Left cardiac atrium (tissue), 4 donors: ENCODE measurements at regions not wholly inside any gene's neighbourhood (a gene's known extent, or its start where the extent isn't known, plus 50 kb on each side); places are given as distances from the start of the nearest gene placed in this dataset.

Experiments used
- ATAC-seq, 2 donors: fragments of 200-7000 bp; cut with Tn5 transposase; one replicate each; pipeline ENCODE4 v1.9.1; 2020; ENCODE audit warnings: mild to moderate bottlenecking in 2 of 2, moderate library complexity in 2 of 2
- DNase-seq: peaks from one replicate; pipeline ENCODE4 v3.0.0-alpha.2; 2020
- intact Hi-C, 2 donors: fragments of 100-400 bp; cut with DNase I; formaldehyde crosslinking; loops; one replicate each; pipeline versions ENCODE4 v1.14.1 to v1.15.1; 2022 to 2023
- donor health status: DM: no; HTN: yes; CAD: no.
- donor health status: DM: no; HTN: yes; CAD: no; lungs with severe emphysema.
- donor health status: DM: yes; HTN: yes; CAD: no.
- donor health status: Dilated cardiomyopathy.

DNA sequence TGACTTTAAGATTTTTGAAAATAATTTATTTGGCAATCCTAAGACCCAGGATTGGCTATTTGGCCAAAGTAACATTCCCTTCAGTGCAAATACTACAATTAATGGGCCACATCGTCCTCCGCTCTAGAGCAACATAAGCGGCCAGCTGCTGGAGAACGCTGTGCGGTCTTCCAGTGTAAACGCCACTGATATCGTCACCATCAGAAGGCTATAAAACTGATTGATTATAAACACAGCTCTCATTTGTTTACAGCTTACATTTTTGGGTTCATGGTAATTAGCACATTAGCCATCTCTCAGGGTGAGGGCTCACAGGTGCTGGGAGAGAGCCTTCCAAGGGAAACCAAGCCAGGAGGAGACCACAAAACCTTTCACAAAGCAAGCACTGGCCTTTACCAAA lies 130.1 kb upstream of the BMP4 start:
- no peak for ATAC-seq
- DNase-seq = no peak
- intact Hi-C loops = no loop called here

DNA sequence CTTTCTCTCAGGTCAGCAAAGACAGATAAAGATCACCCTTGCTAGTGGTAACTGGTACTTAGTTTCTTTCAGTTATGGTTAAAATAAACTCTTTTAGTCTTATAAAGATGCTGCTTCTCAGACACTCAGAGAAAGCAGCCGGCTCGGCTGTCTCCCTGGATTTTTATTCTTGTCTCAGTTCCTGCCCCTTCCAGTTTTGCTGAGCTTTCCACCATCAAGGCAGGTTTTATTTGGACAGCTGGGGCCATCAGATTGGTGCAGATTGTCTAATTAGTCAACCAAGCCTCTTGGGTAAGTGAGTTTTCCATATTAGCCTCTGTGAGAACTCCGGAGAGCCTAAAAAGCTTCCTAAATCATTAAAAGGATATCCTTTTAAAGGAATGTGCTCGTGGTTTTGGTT lies 130.8 kb upstream of the BMP4 start:
- DNase-seq = no peak
- intact Hi-C loops = no loop called here
- ATAC-seq = no peak

DNA sequence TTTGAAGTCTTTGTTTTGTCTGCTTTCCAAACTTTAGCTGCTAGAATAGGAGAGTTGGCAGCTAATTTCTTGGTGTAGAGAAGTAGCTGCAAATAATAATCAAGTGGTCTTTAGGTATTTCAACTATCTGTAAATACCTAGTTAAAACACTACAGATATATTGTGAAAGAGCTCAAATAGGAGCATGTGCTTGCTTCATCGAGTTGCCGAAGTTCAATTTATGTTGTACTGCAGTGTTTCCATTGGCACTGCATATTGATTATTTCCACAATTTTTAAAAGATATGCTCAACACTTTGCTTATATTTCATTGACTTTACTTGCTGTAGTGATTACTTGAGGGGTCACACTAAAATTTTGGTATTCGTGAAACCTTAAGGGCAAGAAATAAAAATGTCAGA lies 131.6 kb upstream of the BMP4 start:
- no peak for ATAC-seq
- intact Hi-C loops = no loop called here

DNA sequence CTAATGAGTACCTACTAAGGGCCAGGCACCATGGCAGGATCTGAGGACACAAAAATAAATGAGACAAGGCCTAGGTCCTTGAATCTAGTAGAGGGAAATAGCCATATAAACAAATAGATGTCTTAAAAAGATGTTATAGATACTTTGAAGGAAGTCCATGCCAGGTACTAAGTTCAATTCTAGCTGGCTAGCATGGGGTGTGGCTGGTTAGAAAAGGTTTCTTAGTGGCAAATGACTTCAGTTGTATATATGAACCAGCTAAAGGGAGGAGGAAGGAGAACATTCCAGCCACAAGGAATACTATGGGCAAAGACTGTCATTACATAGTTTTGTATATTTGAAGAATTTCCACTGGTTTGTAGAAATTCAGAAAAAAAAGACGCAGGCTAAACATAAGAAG lies 133.6 kb upstream of the BMP4 start:
- ATAC-seq = no peak
- intact Hi-C loops = no loop called here
- DNase-seq = no peak

More for the DNA sequence above, 131.6 kb upstream of the BMP4 start:
- no peak for DNase-seq

DNA sequence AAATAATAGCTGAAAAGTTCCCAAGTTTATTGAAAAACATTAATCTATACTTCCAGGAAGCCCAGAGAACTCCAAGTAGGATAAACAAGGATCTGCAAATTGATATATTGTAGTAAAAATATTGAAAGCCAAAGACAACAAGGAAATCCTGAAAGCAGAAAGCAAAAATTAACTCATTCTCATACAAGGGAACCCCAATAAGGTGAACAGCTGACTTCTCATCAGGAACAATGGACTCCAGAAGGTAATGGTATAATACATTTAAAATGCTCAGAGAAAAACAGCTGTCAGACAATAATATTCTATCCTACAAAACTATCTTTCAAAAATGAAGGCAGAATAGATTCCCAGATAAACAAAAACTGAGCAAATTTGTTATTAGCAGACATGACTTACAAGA lies 138.1 kb upstream of the BMP4 start:
- intact Hi-C loops = no loop called here
- no peak for DNase-seq
- no peak for ATAC-seq

DNA sequence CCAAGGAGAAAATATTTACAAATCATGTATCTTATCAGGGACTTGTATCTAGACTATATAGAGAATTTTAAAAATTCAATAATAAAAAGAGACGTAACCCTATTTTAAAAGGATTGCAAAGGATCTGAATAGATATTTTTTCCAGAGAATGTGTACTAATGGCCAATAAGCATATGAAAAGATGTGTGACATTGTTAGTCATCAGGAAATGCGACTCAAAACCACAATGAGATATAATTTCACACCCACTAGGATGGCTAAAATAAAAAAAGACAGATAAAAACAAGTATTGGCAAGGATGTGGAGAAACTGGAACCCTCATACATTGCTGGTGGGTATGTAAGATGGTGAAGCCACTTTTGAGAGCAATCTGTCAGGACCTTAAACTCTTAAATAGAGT lies 141.9 kb upstream of the BMP4 start:
- DNase-seq (no peak), ATAC-seq (no peak)
- intact Hi-C loops = no loop called here

DNA sequence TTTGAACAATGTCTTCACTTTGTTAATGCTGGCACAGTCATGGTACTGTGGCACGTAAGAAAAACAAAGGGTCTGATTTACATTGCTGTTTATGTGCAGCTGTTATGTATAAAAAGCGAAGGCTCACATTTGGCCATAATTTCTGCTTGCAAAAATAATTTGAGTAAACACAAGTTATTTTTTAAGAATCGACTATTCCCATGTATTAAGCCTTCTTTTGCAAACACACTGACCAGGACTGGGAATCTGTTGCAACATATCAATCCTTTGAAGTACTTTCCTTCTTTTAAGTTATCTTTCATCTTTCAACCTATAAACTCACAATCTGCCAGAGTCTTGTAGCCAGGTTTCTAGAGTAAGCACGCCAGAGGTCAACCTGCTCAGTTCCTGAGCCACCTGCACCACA lies 145.4 kb upstream of the BMP4 start:
- ATAC-seq (no peak), DNase-seq (no peak)
- intact Hi-C loops = no loop called here

DNA sequence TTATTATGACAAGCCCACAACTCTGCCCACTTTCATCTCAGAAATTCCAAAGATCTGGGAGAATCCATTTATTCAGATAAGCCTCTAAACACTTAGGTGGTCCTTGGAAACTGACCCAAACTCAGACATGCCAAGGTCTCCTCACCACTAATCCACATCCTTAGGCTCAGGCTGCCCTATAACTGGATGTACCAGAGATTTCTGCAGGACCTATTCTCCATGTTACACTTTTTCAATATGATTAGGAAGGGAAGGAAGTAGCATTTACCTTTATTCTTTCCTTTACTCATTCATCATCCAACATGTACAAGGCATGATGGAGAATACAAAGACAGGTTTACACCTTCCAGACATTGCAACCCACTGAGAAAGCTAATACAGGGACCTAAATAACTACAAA lies 145.9 kb upstream of the BMP4 start:
- ATAC-seq (no peak), DNase-seq (no peak)
- intact Hi-C loops = no loop called here

DNA sequence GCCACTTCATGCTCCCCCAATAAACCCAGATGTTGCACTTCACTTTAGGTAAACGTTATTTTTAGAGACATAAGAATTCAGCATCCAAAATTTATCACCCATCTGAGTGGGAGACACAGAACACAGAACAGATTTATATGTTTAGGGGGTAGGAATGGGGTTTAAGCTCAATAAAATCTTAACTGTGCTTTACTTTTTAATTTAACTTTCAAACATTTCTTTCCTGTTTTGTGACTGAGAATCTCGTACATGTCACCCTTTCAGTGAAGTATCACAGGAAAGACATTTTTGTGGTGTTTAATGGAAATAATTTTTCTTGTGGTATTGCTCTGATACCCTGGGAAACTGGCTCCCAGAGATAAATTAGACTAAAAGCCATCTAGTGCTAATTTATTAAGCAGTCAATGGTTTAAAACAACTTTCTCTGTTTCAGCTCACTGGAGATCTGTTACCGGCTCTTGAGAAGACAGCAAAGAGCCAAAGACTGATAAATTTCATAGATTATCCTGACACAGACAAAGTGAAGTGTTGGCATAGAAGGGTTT lies 148.0 kb upstream of the BMP4 start:
- DNase-seq = no peak
- intact Hi-C loops = no loop called here
- no peak for ATAC-seq

DNA sequence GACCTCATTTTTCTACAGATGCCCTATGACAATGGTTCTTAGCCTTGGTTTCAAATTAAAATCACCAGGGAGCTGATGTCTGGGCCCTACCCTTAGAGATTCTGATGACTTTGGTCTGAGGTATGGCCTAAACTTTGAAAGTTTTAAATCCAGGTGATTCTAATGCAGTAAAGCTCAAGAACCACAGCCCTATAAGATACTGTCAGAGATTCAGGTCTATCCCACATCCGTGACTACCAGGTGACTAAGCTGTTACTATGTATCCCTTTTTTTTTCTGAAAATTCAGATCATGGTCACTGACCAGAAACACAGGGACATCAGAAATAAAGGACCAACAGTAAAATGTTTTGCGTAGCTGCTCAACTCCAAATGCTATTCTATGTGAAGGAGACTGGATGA lies 148.8 kb upstream of the BMP4 start:
- intact Hi-C loops = no loop called here
- ATAC-seq (no peak), DNase-seq (no peak)

DNA sequence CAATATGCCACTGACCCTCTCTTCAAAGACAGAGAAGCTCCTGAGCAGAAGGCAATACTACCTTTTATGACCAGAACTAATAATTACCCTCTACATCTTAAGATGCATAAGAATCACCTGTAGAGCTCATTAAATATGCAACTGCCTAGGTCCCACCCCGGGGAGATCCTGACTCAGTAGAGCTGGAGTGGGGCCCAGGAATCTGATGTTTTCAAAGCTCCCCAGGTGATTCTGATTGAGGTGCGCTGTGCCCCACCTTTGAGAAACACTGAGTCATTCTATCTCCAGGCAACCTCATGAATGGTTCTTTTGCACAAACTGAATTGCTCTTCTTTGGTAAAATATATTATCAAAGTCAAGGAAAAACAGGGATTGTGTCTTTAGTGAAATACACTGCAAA lies 149.3 kb upstream of the BMP4 start:
- DNase-seq (no peak), ATAC-seq (peak in 1 of 2 donors; percentile 53)
- intact Hi-C loops = no loop called here

DNA sequence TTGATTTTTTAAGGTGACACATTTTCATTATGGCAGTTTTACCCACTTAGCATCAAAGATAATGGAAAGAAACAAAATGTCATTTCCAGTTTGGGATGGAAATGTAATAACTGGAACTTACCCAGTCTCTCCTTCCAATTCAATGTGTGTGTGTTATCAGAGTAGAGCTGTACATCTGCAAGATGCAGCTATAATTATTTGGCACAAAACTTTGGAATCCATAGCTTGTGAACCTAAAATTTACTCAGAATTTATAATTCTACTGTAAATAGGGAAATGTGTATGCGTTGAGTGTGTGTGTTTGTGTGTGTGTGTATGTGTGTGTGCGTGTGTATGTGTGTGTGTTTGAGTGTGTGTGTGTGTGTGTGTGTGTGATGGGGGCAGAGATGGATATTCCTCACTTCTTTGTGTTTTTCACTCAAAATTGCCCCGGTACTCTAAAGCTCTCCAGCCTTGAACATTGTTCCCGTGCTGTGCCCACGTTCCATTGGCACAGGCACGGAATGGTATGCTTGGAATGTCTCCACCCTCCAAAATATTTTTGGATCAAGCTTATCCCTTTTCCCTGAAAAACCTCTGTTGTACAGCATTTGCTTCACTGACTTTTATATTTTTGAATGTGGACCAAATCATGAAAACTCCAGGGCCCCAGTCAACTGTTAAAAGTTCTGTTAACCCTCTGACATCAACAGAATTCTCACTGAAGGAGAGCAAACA lies 150.2 kb upstream of the BMP4 start:
- DNase-seq (no peak), ATAC-seq (peak; percentile 50 to 71)
- intact Hi-C loops = no loop called here

DNA sequence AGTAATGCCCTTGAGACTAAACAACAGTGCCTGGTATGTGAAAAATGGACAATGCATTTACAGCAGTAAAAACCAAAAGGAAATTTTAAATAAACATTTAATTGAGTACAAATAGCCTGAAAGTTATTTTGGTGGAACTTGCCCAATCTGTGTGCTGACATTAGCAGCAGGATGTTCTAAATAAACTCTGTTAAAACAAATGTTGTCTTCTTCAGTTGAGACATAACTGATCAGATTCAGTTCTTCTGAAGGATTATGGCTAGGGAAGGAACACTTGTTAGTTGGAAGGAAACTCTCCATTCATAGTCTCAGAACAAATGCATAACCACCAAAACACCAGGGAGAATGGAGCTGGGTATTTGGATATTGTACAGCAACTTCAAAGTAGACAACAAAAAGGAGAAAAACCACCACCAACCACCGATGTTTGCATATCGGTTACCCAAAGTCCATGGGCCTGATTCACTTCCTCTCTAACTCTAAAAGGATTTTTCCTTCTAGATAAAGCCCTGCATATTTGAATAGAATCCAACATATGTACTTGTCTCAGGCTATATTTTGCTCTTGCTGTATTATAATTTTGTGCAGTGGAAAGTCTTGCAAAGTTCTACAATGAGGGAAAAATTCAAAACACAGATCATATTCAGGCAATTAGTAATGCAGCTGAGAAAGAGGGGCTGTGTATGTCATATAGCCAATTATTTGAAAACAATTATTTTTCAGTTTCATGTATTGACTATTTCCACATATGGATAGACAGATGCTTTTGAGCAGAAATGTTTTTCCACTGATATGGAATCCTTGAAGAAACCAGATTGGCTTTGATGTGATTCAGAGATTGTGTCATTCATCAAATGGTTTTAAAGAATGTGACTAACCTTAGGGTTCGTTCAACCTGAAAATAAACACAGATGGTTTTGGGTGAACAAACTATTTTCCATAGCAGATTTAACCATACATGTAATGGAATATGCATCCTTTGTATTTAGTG lies 152.2 kb upstream of the BMP4 start:
- ATAC-seq = no peak
- DNase-seq = no peak
- intact Hi-C loops = no loop called here

DNA sequence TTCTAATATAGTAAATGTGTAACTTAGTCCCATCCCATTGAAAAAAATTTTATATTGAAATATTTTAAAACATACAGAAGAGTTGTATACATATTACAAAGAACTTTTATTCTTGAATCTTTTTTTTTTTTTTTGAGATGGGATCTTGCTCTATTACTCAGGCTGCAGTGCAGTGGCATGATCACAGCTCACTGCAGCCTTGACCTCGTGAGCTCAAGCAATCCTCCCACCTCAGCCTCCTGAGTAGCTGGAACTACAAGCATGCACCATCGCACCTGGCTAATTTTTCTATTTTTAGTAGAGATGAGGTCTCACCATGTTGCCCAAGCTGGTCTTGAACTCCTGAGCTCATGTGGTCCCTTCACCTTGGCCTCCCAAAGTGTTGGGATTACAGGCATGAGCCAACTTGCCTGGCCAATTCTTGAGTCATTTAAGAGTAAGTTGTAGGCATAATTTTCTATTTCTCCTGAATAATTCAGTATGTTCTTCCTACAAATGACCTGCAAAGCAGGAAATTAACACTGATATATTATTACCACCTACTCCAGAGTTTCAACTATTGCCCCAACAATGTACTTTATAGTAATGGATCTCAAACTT lies 153.0 kb upstream of the BMP4 start:
- DNase-seq (no peak), ATAC-seq (no peak)
- intact Hi-C loops = no loop called here

DNA sequence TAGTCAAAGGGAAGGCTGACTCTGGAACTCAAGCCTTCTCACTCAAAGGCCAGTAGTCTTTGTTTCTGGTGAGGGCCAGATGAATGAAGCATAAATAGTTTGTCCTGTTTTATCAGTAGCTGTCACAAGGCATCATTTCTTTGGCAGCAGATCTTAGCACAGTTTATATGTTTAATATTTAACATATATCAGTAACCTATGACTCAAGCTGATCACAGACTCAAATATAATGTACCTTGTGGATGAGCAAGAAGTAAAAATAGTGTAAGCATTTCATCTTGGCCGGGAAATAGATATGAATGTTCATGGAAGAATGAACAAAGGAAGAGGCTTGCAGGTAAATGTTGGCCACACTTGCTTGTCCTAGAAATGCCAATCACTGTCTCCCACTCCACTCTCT lies 158.3 kb upstream of the BMP4 start:
- intact Hi-C loops = no loop called here
- DNase-seq (no peak), ATAC-seq (no peak)

DNA sequence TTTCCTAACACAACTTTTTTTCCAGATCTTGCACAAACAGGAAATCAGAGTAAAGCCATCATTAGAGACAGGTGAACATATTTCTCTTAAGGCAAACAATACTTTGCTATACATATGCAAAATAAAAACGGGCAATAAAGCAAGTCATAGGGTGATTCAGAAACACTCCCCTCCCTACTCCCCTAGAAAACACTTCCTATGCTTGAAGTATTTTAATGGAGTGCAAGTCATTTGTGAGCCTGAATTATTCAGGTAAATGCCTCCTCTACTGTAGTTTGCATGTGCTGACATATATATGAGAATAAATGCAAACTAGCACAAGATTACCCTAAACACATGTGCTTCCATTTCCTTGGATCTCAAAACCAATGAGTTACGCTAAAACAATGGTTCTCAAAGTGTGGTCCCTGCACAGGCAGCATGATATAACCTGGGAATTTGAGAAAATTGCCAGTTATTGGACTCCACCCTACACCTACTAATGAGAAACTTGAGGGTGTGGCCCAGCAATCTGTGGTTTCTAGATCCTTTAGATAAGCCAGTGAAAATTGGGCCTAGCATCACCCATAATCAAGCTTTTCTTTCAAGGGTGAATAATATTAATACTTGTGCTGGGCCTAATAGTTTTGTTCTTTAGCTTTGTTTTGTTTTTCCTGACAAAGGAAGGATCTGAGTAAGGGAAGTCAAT lies 159.7 kb upstream of the BMP4 start:
- no peak for ATAC-seq
- intact Hi-C loops = no loop called here
- no peak for DNase-seq

DNA sequence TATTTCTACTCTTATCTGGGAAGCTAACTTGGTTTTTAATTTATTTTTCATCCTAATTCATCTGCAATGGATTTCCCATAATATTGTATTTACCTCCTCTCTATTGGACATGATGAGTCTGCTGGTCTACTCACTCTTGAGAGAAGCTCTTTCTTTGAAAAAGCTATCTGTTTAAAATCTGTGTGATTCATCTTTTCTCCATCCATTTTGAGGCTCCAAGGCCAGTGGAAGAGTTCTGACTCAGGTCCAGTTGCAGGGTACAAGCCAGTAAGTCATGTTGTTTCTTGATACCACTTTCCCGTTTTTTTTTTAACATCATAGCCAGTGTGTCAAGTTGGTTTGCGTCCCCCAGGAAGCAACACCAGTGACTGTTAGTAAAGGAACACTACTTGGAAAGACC lies 160.3 kb upstream of the BMP4 start:
- DNase-seq = no peak
- intact Hi-C loops = no loop called here

DNA sequence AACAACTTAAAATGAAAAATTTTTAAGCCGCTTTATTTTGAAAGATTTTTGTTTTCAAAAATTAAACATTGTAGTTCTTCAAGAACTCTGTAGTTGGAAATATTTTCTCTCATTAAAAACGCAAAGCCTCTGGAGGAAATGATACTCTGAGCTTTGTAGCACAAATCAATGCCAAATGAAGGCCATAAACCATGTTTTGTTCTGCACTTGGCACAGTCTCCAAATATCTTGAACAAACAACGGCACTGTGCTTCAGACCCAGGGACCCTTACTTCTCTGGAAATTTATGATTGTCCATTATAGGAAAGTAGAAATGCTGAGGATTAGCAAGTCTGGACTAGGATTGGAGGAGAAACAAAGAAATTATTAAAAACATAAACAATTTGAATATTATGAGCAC lies 160.8 kb upstream of the BMP4 start:
- intact Hi-C loops = no loop called here
- DNase-seq = no peak
- no peak for ATAC-seq

More for the DNA sequence above, 160.3 kb upstream of the BMP4 start:
- ATAC-seq = no peak

DNA sequence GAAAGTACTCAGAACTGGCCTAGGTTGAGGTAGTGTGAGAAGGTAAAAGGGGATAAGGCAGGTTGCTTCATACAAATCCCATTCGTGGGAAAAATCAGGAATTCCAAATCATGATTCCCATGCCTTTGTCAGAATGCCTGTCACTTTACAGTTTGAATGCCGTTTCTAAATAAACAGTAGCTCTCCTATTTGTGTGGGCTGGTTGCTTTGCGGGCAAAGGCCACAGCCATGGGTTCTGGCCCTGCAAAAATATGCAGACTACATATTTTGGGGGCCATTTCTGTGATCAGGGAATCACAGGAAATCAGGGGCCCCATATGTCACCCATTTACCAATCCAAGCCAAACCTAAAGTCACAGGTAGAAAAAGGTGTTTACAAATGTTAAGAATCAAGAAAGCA lies 161.3 kb upstream of the BMP4 start:
- ATAC-seq (no peak), DNase-seq (no peak)
- intact Hi-C loops = no loop called here

DNA sequence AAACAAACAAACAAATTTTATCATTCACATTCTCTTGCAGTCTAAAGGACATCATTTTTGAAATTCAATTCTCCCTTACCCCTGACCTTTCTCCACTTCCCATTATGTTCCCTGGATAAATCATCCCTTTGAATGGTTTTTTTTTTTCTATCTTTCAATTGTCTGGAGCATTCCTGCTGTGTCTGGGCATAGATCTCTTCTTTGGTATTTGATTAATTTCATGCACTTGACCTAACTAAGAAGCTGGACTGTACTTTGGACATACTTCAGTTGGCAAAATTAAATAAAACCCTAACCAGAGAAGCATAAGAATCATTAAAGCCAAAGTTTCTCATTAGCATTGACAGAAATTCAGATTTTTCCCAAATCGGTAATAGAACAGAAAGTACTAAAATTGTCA lies 163.6 kb upstream of the BMP4 start:
- intact Hi-C loops = no loop called here
- ATAC-seq = no peak
- DNase-seq = no peak
